Esophagus mucosa (tissue), 1 donor: ENCODE measurements at regions not wholly inside any gene's neighbourhood (a gene's known extent, or its start where the extent isn't known, plus 50 kb on each side); places are given as distances from the start of the nearest gene placed in this dataset.

Experiments
- ATAC-seq: fragments of 200-7000 bp; cut with Tn5 transposase; one replicate; pipeline ENCODE4 v1.9.1; 2020
- donor health status: DM: yes; HTN: yes; CAD: no.

GRCh38 chr3:29064085-29064484 lies 216.8 kb upstream of the RBMS3 start:
- ATAC-seq, result no peak

DNA sequence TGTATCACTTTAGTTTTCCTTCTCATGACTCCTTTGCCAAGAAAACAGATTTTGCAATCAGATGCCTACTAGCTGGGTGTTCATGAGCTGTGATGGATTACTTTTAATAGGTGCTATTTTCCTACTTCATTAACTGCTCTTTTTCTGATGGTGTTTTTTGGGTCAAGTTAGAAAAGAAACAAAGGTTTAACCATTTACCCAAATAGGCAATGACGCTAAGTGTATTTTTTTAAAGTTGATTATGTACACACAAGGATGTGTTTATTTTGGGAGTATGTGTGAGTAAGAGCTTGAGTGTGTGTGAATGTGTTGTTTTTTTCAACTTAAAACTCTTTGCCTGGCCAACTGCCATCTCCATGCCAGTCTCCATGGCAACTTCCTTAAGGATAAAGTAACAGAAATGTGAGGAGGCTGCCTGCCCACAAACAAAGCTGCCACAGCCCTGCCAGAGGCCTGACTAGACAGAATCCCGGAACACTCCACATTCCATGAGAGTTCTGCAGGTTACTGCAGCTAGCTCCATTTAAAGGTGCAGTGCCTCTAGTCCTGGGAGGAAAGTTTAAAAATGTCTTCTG lies 215.6 kb upstream of the RBMS3 start:
- ATAC-seq, result peak; percentile 97

DNA sequence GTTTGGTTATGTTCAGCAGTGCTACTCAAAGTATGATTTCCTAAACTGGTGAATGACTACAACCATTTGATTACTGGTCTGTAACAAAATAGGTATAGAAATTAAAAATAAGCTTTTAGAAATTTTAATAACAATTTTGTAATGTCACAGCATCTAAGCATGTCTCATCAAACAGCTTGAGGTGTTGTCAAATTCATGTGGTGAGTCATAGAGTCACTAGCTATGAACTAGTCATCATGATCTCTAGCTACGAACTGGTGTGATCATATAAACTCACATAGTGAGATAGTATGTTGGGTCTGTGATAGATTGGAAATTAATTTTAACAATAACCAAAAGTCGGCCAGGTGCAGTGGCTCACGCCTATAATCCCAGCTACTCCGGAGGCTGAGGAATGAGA lies 213.9 kb upstream of the RBMS3 start:
- peak; percentile 77 for ATAC-seq

DNA sequence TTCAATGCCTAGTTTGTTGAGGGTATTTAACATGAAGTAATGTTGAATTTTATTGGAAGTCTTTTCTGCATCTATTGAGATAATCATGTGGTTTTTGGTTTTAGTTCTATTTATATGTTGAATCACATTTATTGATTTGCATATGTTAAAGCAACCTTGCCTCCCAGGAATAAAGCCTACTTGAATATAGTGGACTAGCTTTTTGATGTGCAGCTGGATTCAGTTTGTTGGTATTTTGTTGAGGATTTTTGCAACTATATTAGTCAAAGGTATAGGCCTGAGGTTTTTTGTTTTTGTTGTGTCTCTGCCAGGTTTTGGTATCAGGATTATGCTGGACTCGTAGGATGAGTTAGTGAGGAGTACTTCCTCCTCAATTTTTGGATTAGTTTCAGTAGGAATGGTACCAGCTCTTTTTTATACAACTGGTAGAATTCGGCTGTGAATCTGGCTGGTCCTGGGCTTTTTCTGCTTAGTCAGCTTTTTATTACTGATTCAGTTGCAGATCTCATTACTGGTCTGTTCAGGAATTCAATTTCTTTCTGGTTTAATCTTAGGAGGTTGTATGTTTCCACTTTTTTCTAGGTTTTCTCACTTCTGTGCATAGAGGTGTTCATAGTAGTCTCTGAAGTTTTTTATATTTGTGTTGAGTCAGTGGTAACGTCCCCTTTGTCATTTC lies 209.8 kb upstream of the RBMS3 start:
- no peak for ATAC-seq

DNA sequence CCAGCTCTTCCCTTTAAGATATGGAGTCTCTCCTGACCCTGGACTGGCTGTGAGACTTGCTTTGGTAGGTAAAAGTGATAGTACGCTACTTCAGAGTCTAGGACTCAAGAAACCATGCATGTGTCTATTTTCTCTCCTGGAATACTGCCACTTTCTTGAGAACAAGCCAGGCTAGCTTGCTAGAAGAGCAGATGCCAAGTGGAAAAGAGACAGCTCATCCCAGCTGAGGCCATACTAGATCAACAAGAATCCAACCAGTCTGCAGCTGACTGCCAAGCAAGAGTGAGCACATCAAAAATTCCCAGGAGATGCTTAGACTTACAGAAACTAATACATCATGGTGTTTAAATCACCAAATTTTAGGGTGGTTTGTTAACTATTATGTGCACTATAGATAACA lies 208.3 kb upstream of the RBMS3 start:
- no peak for ATAC-seq

GRCh38 chr3:29077356-29077755 lies 203.5 kb upstream of the RBMS3 start:
- ATAC-seq, result no peak

DNA sequence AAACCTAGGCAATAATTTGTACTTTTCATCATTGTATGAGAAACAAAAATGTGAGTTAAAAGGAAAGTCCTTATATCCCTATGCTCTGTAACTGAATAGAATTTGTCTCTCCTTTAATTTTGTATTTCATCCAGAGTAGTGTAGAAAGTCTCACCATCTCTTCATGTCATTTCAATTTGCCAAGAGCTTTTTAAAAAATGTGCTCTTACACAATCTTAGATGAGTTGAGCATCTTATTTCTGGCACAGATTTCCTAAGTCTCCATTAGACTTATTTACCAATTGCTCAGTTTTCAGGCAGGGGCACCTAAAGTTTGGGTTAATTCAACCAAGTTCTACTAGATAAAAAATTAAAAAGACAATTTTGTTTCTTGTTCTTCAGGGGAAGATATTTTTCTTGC lies 201.5 kb upstream of the RBMS3 start:
- no peak for ATAC-seq

GRCh38 chr3:29080967-29081366 lies 199.9 kb upstream of the RBMS3 start:
- no peak for ATAC-seq

- ATAC-seq, result no peak
Observed at GRCh38 chr3:29083081-29083480, 197.8 kb upstream of the RBMS3 start.

- ATAC-seq, result no peak
Observed at GRCh38 chr3:29083676-29084075, 197.2 kb upstream of the RBMS3 start.

GRCh38 chr3:29088579-29088978 lies 192.3 kb upstream of the RBMS3 start:
- no peak for ATAC-seq

GRCh38 chr3:29090912-29091597 lies 189.8 kb upstream of the RBMS3 start:
- no peak for ATAC-seq

DNA sequence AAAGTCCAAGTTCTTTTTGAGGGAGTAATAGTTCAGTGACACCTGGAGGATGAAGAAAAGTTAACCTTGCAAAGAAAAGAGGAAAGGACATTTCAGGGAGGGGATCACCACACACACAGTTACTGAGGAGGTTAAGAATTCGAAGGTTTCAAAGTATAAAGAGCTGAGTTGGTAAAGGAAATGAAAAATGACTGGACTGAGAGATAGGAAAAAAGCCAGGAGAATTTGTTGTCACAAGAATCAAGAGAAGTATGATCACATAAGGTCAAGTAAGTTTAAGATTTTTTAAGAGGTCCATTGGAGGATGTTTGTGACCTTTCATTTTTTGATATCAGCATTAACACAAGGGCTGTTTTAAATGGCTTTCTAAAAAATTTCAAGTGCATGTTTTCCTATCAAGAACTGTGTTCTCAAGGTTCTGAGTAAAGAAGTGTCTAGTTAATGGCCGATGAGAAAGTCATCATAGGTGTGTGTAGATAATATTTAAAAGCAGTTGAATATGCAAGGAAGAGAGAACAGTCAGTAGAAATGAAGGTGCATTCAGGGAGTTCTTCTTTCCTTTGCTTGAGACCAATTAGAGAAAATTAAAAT lies 189.2 kb upstream of the RBMS3 start:
- no peak for ATAC-seq

DNA sequence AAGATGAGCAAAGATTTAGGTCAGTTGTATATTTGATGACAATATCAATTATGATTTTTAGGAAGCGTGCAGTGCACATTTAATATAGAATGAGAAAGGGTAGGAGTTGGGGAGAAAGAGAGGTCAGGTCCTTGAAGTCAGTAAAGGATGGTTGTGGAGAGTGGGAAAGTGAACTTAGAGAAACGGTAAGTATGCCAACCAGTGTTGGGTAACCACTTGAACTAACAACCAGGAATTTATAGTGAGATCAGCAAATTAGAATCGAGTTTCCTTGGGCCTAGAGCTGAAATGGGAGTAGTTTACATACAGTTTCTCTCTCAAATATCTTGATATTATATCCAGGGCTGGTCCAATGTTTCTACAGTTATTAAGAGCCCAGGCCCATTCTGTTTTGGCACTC lies 188.5 kb upstream of the RBMS3 start:
- ATAC-seq, result no peak

DNA sequence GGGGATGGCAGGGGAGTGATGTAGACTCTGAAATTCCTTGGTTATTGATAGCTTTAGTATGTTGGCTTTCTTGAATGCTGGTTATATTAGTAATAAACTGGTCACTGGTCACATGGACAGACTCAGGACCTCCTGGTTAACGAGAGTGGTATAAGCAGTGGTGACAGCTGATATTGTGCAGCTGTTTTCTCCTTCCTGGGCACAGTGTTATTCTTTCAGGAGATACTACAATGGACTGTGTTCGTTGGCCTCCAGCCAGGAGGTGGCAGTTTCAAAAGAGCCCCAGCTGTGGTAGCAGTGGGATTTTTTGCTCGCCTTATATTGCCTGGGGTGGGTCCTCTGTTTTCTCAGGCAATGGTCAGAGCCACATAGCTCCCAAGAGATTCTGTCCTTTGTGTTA lies 181.6 kb upstream of the RBMS3 start:
- no peak for ATAC-seq

GRCh38 chr3:29099775-29100174 lies 181.1 kb upstream of the RBMS3 start:
- ATAC-seq, result no peak

GRCh38 chr3:29100292-29100691 lies 180.6 kb upstream of the RBMS3 start:
- no peak for ATAC-seq

DNA sequence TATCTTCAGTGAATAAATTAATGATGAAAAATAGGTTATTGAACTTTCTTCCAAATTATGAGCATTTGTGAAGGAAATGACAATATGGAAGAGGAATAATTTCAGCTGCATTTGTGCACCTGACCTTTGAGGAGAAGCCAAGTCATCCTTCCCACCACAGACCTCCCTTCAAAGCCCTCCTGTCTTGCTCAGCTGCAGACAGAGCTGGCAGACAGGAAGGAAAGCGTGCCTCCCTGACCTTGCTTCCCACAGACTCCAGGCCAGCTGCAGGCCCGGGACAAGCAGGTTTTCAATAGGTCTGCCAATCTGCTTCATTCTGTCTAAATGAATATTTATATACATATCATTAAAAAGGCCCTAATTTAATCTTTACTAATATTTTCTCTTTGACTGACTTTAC lies 152.9 kb upstream of the RBMS3 start:
- no peak for ATAC-seq

DNA sequence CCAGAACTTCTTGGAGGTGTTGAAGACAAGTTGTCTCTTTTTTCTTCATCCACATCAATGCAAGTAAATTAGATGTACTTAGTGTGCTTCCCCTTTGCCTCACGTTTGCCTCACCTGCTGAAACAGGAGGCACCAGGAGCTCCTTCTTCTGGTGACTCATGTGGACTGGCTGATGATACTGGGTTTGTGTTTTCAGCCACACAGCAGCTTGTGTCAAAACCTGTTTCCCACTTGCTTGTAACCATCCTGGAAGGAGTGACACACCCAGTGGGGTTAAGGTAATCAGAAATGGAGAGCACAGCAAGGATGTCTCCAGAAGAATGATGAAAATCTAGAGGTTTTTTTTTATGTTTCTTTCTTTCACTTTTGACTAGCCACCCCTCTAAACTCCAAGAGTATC lies 143.3 kb upstream of the RBMS3 start:
- peak; percentile 64 for ATAC-seq

DNA sequence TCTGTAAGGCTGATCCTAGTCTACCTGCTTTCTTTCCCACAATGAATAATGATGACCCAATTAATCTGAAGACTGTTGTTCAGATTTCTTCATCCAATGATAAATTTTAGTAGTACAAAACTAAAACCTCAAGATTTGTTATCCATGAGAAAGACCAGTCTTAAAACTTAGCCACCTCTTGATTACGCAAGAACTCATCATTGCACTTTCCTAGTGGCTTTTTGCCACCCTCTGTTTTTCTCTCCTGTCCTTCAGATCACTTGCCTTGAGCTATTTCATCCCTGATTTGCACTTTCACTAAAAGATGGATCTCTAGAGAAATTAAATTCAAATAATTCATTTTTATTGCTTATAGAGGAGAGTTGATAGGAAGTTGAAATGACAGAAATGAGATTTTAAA lies 142.7 kb upstream of the RBMS3 start:
- ATAC-seq, result no peak

DNA sequence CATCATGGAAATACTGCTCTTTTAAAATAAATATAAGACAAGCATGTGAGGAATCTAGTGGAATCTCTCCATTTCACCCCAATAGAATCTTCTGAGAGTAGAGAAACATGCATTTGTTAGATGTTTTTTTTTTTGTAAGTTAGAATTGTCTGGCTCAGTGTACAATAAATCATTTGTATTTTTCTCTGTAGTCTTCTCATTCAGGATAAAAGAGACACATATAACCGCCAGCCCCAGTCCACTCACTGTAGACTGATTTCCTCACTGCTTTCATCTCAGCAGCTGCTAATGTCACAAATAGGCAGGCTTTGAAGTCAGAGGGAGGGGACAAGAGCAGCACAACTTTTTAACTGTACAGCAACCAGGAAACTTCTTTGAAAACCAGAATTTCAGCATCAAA lies 140.2 kb upstream of the RBMS3 start:
- ATAC-seq, result no peak

DNA sequence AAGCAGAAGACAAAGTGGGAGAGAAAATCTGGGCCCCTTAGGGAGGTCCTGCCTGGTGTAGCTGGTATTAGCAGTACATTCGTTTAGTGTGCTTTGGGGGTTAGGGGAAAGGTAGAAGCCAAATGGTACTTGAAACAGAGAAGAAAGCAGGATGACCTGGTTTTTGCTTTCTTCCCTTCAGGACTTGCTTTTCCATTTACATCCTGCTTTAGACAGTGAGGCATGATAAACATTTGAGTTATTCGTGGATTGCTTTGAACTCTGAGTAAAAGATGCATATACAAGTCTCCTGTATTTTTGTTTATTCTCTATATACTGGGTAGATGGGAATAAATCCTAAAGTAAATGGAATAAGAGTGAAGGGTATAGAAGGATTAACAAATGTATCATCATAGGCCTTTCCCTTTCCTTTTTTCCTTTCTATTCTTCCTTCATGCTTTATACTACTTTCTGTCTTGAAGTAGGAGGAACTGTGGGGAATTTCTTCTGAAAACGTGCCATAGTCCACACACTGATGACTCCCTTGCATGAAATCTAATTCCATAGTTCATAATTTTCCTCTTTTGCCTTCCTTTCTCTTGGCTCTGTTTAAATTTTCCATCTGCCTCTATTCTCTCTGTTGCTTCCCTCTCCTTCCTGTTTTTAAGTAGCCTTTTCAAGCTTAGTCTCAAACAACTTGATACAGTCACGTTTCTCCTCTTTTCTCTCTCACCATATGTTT lies 139.5 kb upstream of the RBMS3 start:
- ATAC-seq, result no peak

GRCh38 chr3:29141918-29142275 lies 139.0 kb upstream of the RBMS3 start:
- ATAC-seq, result no peak
